Endodermal cell (in vitro differentiated cells): ENCODE measurements at regions not wholly inside any gene's neighbourhood (a gene's known extent, or its start where the extent isn't known, plus 50 kb on each side); places are given as distances from the start of the nearest gene placed in this dataset.

Experiments used
- DNase-seq: peaks from one replicate; pipeline ENCODE4 v3.0.0-alpha.2; 2017
- H3K27ac ChIP-seq: 2 replicates; pipeline ENCODE4 v1.5.1; 2013; ENCODE audit warnings: mild to moderate bottlenecking, low read depth, low read length, moderate library complexity
- H3K27me3 ChIP-seq: 2 replicates; pipeline ENCODE4 v1.6.1; 2013; ENCODE audit warnings: mild to moderate bottlenecking, low read length, moderate library complexity; ENCODE audit not compliant: insufficient read depth, control insufficient read depth, poor library complexity, severe bottlenecking
- H3K36me3 ChIP-seq: 2 replicates; pipeline ENCODE4 v1.7.0; 2013; ENCODE audit warnings: mild to moderate bottlenecking, low read length, moderate library complexity; ENCODE audit not compliant: control insufficient read depth, insufficient read depth
- H3K4me1 ChIP-seq: one replicate; pipeline ENCODE4 v1.7.0; 2013; ENCODE audit warnings: low read length; ENCODE audit not compliant: control insufficient read depth, insufficient read depth
- H3K4me3 ChIP-seq: 2 replicates; pipeline ENCODE4 v1.5.1; 2013; ENCODE audit warnings: mild to moderate bottlenecking, low read length, moderate library complexity
- H3K9ac ChIP-seq: 2 replicates; pipeline ENCODE4 v1.6.1; 2013; ENCODE audit warnings: mild to moderate bottlenecking, low read length, moderate library complexity; ENCODE audit not compliant: poor library complexity, severe bottlenecking; ENCODE audit errors: extremely low read depth
- H3K9me3 ChIP-seq: 2 replicates; pipeline ENCODE4 v1.6.1; 2013; ENCODE audit warnings: mild to moderate bottlenecking, low read length, moderate library complexity; ENCODE audit not compliant: control insufficient read depth
- H3K27ac Mint-ChIP-seq: 2 replicates; pipeline ENCODE4 v1.8.0; 2020; ENCODE audit warnings: mixed read lengths
- H3K27me3 Mint-ChIP-seq: 2 replicates; pipeline ENCODE4 v1.8.0; 2021; ENCODE audit warnings: mild to moderate bottlenecking, mixed read lengths; ENCODE audit not compliant: insufficient read depth
- H3K36me3 Mint-ChIP-seq: 2 replicates; pipeline ENCODE4 v1.8.0; 2020; ENCODE audit warnings: low read depth, mixed read lengths
- H3K4me1 Mint-ChIP-seq: 2 replicates; pipeline ENCODE4 v1.8.0; 2020; ENCODE audit warnings: mixed read lengths
- H3K4me3 Mint-ChIP-seq: 2 replicates; pipeline ENCODE4 v1.8.0; 2020; ENCODE audit warnings: mild to moderate bottlenecking, moderate library complexity, mixed read lengths
- H3K9me3 Mint-ChIP-seq: 2 replicates; pipeline ENCODE4 v1.8.0; 2020; ENCODE audit warnings: mild to moderate bottlenecking, mixed read lengths
- CTCF ChIP-seq: fragments of 200-600 bp; sonication (generic); conservative IDR thresholded peaks from 2 replicates; pipeline ENCODE4 v1.5.0; 2021; ENCODE audit warnings: antibody characterized with exemption, mild to moderate bottlenecking
- WGBS, 2 experiments: methylation state at CpG; one replicate each; pipeline versions ENCODE4 v1.1.5 to v1.1.7; 2013; ENCODE audit warnings: missing lambda C conversion rate in 2 of 2, mixed read lengths in 1 of 2; ENCODE audit not compliant: insufficient coverage in 1 of 2, insufficient read length in 1 of 2; 5-methylcytosine and 5-hydroxymethylcytosine counted together

- Histone ChIP-seq H3K4me1 (no peaks in the 10 kb centered on the region), H3K27ac (no peak overlapping the region), H3K36me3 (no peaks in the 10 kb centered on the region), H3K9ac (no peak overlapping the region), H3K27me3 (no peaks in the 10 kb centered on the region), H3K4me3 (no peak overlapping the region), H3K9me3 (peaks cover 6% of the 10 kb centered on the region)
- 94 to 97% methylated on average over 6 of the region's 6 CpGs for WGBS, 2 experiments
- Mint-ChIP-seq H3K4me1 (no peaks in the 10 kb centered on the region), H3K27me3 (no peaks in the 10 kb centered on the region), H3K9me3 (peaks cover 11% of the 10 kb centered on the region), H3K27ac (no peak overlapping the region), H3K36me3 (no peaks in the 10 kb centered on the region), H3K4me3 (no peak overlapping the region)
- TF ChIP-seq CTCF, result no peak
- DNase-seq, result no peak
These were observed 452.1 kb downstream of the TCERG1L start for GRCh38 chr10:130859427-130859826.

- H3K36me3 Mint-ChIP-seq, result no peaks in the 10 kb centered on the region
- TF ChIP-seq CTCF, result no peak
- H3K4me1 ChIP-seq, result no peaks in the 10 kb centered on the region
- no peaks in the 10 kb centered on the region for H3K27me3 ChIP-seq
- no peak overlapping the region for H3K9ac ChIP-seq
- DNase-seq, result no peak
- no peaks in the 10 kb centered on the region for H3K9me3 Mint-ChIP-seq
- no peak overlapping the region for H3K27ac Mint-ChIP-seq
- no peaks in the 10 kb centered on the region for H3K9me3 ChIP-seq
- H3K4me3 Mint-ChIP-seq, result no peak overlapping the region
- H3K4me1 Mint-ChIP-seq, result no peaks in the 10 kb centered on the region
- H3K4me3 ChIP-seq, result no peak overlapping the region
- H3K27ac ChIP-seq, result no peak overlapping the region
- H3K36me3 ChIP-seq, result no peaks in the 10 kb centered on the region
- WGBS, 2 experiments, result 88 to 90% methylated on average over 10 of the region's 10 CpGs
- H3K27me3 Mint-ChIP-seq, result no peaks in the 10 kb centered on the region
These were observed 449.4 kb downstream of the TCERG1L start for GRCh38 chr10:130862122-130862521.

GRCh38 chr10:130862626-130863025 is 448.9 kb downstream of the TCERG1L start:
- H3K27ac ChIP-seq, result no peak overlapping the region
- no peak overlapping the region for H3K9ac ChIP-seq
- H3K36me3 Mint-ChIP-seq, result no peaks in the 10 kb centered on the region
- H3K4me3 Mint-ChIP-seq, result no peak overlapping the region
- no peaks in the 10 kb centered on the region for H3K4me1 Mint-ChIP-seq
- WGBS, 2 experiments, result 80 to 94% methylated on average over 1 to 8 of the region's 8 CpGs
- H3K9me3 Mint-ChIP-seq, result no peaks in the 10 kb centered on the region
- H3K27ac Mint-ChIP-seq, result no peak overlapping the region
- H3K27me3 ChIP-seq, result no peaks in the 10 kb centered on the region
- no peak for TF ChIP-seq CTCF
- H3K36me3 ChIP-seq, result no peaks in the 10 kb centered on the region
- no peaks in the 10 kb centered on the region for H3K9me3 ChIP-seq
- no peaks in the 10 kb centered on the region for H3K4me1 ChIP-seq
- no peaks in the 10 kb centered on the region for H3K27me3 Mint-ChIP-seq
- no peak overlapping the region for H3K4me3 ChIP-seq
- no peak for DNase-seq
